ENCODE measurements at regions not wholly inside any gene's neighbourhood (a gene's known extent, or its start where the extent isn't known, plus 50 kb on each side); places are given as distances from the start of the nearest gene placed in this dataset.

DNA sequence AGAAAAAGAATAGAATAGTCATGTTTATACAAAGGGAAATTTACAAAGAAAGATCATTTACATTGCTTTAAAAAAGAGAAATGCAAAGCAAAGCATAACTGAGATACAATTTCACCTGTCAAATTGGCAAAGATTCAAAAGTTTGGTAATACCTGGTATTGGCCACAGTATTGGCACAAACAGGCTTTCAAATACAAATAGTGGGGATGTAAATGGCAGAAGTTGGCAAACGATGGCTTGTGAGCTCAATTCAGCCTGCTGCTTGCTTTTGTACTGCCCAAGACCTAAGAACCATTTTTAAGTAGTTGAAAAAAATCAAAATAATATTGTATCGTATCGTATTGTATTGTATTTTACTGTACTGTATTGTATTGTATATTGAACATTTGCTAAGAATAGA lies 194.5 kb upstream of the JAG1 start:
- no peak for DNase-seq

DNA sequence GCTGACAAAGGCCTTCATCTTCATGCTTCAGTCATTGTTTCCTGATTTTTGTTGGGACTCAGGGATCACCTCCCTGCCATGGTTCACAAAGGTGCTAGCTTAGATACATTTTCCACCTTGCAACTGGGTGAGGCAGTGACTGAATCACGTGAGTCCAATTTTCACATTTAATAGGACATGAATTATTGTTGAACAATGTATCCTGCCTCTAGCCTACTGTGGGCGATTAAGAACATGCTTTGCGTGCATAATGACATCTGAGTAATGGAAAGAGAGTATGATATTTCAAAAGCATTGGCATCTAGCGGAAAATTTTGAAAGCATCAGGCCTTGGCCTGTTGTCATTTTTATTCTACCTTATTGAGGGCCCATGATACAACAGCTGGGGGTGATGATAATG lies 199.2 kb upstream of the JAG1 start:
- no peak for DNase-seq

DNA sequence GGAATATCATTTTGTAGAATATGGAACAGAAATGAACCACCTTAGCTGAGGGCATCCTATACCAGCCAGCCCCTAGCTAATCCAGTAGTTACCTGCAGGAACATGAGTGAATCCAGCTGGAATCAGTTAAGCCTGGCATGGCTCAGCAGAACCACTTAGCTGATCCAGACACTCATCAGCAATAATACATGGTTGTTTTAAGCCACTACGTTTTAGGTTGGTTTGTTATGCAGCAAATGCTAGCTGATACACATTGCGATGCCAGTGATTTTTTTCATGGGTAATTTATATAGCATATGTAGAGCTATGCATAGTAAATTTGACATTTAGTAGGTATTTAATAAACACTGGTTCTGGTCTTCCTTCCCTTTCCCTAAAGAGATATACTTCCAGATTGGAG lies 201.9 kb upstream of the JAG1 start:
- DNase-seq, result no peak

DNA sequence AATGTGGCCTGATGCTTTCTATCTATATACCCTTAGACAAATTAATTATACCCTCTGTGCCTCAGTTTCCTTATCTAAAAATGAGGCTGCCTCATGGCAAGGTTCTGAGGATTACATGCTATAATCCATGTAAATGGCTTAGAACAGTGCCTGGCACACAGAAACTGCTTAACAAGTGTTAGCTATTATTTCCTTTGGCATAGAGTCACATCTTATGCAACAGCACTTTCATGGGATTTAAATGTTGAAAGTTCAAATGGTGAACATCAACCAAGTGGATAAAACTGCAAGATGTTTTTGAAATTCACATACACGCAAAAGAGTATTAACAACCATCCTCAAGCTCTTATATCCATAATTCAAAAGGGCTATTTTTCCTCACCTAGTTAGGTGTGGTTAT lies 202.8 kb upstream of the JAG1 start:
- DNase-seq, result no peak

DNA sequence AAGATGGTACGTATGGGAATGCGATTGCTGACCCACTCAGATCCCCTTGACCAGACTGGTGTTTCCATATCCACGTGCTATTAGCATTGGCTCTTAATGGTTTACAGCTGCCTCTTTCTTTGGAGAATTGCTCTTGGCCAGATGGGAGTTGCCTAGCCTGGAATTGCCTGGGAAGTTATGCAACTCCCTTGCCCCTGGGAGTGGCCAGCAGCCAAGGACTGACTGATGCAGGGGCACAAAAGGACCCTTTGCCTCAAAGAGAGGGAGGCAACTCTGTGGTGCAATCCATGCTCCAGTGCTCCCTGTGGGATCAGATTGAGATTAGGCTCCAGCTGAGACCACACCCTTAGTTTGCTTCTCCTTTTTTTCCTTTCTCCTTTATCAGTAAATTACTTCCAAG lies 203.5 kb upstream of the JAG1 start:
- DNase-seq, result no peak

DNA sequence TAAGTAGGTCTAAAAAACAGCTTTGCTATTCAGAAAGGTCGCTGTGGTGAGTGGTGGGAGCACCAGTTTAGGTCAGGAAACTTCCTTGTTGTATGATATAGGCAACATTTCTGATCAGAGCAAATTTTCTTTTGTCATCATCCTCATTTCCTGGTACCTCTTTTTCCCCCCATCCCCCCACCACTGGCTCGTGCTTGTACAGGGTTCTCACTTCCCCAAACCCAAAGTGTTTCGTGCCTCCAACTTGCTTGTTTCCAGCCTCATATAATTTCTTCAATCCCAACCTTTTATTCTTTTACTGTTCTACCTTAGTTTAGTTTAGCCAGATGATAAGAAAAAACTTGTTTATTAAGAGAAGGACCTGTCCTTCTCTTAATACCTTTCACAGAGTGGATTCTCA lies 209.4 kb upstream of the JAG1 start:
- DNase-seq, result no peak

DNA sequence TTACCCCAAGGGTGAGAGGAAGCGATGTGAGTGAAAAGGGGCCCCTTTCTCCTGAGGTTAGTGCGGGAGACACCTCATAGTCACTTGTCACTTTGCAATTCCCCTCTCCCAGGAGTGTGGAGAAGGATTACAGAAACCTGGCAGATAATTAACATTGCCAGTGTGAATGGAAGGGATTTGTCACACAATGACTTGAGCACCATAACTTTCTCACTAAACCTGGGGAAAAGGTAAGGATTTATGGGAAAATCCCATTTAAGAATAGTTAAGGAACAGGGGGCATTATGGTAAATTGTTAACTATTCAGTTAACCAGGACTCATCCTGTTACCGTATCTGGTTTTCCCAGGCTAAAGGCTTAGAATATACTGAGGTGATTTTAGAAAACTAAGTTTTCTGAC lies 219.5 kb upstream of the JAG1 start:
- no peak for DNase-seq

DNA sequence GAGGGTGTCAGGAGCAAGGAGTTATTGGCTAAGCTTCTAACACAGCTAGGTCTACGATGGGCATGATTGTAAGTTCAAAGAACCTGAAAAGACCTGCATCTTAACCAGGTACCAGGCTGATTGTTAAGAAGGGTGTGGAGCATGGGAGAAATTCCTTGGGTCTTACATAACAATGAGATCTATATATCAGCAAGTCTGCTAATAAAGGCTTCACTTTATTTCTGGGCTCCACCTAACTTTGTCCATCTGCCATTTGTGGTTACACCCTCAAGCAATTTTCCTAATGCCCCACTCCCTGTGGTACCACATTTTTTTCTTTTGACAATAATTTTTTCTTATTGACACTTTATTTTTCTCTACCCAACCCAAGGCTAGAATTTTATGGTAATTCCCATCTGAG lies 223.5 kb upstream of the JAG1 start:
- DNase-seq, result no peak

DNA sequence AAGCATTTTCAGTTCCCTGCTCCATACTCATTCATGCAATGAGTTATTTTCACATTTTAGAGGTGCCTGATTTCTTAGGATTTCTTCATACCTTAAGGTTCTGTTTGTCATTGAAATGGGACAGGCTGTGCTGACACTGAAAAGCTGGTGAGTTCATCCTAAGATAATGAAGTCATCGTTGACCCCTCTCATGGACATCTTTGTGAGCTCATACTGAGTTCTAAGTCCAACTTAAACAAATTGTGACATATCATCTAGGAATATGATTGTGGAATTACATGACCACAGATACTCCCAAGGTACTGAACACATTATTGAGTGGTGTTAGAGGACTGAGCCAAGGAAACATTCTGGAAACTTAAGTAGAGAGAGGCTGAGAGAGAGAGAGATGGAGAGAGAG lies 224.8 kb upstream of the JAG1 start:
- DNase-seq, result no peak

DNA sequence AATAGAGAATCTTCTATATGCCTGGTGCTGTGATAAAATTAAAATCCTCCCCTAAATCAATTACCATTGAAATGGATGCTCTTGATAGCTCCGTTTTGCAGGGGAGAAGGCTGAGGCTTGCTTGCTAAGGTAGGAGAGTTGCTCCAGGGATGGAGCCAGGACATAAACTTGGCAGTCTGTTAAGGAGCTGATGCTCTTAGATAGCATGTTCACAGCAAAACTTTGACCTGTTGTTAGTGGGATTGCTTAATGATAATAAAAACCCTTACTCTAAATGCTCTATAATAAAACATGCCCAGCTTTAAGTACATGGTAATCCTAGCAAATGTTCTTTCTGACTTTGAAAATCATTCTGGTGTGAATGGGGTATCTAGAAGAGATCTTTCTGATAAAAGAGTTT lies 228.4 kb upstream of the JAG1 start:
- no peak for DNase-seq

DNA sequence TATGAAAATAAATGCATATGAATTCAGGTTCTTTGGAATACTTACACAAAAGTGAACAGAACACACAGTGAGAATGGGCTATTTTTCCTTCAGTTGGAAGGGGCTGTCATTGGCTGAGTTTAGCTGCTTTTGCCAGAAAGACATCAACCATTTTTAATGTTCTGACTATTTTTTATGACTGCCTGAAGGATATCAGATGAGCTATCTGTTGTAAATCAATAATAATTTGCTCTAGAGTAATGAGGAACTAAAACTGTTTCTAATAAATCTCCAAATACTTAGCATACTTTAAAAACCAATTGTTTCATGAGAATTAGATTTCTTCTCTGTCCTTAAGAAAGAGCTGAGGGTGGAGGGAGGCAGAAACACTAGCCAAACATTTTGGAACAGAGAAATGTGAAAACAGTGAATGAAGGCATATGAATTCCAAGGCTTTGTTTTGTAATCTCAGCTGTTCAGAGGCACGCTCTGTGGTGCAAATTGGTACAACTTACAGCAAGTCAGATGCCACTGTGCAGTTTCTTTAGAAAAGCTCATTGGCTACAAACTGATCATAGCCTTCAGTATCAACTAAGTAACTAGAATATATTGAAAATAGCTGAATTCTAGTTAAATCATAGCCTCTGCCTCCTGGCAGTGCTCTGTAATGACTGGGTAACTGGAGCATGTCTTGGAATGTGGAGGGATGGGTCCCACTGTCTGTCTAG lies 228.9 kb upstream of the JAG1 start:
- no peak for DNase-seq

DNA sequence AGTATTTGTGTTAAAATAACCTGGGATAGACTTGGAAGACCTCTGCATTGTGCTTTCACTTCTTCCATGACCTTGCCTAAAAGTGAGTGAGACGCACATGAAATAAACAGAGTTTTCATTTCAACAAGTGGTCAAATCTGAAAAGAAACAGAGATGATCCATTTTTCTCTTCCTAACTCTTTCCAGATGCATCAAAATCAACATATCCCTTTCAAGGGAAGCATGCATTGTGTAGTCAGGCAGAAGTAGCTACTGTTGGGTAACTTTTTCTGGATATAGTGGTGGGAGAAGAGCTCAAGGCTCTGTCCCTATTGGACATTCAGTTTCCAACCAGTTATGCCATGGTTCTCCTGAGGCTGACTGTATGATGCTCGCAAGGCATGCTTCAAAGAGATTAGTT lies 233.0 kb upstream of the JAG1 start:
- DNase-seq, result no peak

DNA sequence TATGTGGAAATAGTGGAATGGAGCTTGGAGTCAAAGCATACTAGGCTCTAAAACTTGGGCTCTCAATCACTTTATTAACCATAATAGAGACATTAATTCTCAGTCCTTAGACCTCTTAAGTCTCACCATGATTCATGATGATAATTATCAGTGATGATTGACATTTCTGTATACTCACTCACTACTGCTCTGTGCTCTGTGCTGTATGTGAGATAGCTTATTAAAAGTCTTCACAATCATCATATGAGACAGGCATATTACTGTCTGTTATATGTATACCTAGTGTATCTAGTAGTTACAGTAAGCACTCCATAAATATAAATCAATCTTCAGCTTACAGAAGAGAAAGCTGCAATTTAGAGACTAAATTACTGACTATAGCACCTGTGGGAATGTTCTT lies 236.0 kb upstream of the JAG1 start:
- DNase-seq, result no peak

DNA sequence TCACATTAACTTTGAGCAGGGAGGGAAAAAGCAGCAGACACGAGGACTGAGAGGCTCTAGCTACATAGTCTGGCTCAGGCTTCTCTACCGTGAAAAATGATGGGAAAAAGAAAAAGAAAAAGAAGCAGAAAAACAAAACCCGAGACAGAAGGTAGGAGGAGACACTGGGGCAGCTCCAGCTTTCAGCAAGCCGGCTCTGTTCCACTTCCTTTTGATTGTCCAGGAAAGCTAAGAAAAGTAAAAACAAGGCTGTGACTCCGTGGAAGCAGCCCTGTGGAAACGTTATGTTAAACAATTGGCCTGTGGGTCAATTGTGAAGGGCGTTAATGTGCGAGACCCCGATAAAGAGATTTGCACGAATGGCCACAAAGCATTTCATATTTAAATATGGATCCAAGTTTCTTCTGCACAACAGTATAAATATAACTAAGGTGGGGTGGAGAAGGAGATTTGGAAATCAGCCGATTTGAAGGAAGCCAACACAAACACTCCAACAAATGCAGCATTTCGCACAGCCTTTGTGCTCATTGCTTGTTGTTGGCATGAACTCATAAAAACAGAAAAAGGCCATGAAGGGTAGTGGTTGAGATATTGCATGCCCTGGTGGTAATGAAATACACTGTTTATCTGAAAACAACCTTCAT lies 236.9 kb upstream of the JAG1 start:
- no peak for DNase-seq

DNA sequence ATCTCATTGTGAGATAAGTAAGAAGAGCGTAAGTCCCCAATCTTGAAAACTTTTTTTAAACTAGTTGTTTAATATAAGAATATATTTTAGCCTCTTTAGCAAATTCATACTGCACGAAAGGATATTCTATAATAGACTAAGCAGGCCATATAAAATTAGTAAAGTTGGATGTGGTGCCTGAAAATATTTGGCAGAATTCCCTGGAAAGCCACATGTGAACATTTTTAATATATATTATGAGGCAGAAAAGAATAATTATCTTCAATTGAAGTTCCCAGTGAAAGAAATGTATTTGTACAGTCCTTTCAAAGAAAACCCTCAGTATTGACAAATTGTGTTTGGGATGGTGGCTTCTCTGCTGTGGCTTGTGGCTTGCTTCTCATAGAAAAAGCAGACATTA lies 237.5 kb upstream of the JAG1 start:
- DNase-seq, result no peak

DNA sequence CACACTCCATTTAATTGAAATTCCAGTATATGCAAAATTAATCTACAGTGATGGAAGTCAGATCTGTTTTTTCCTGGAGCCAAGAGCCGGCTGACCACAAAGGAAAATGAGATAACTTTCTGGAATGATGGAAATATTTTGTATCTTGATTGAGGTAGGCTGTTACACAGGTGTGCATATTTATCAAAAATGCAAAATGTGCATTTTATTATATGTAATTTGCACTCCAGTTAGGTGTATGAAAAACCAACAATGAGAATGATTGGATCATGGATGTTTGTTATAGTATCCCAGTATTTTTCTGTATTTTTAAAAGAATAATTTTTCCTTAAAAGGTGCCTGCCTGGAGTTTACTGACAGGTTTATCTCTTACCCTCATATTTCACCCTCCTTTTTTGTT lies 242.0 kb upstream of the JAG1 start:
- DNase-seq, result no peak

DNA sequence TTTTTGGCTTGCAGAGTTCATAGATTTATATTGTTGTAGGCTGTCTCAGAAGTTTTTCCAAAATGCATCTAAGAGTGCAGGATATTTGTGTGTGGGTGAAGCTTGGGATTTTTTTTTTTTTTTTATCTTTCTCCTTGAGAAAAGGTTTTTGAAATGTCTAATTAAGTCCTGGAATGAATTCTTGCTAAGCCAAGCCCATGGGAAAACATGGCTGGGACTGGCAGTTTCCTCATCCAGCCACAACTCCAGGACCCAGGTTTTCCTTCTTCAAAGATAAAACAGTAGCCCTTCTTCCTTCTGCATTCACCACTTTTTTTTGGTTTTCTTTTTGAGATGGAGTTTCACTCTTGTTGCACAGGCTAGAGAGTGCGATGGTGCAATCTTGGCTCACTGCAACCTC lies 242.5 kb upstream of the JAG1 start:
- no peak for DNase-seq

DNA sequence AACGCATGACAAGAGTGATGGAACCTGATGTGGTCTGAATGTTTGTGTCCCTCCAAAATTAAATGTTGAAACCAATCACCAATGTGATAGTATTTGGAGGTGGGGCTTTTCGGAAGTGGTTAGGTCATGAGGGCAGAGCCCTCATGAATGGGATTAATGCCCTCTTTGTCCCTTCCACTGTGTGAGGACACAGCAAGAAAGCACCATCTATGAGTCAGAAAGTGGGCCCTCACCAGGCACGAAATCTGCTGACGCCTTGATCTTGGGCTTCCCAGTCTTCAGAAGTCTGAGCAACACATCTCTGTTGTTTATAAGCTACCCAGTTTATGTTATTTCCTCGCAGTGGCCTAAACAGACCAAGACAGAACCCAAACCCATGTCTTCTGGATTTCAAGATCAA lies 244.0 kb upstream of the JAG1 start:
- DNase-seq, result no peak

DNA sequence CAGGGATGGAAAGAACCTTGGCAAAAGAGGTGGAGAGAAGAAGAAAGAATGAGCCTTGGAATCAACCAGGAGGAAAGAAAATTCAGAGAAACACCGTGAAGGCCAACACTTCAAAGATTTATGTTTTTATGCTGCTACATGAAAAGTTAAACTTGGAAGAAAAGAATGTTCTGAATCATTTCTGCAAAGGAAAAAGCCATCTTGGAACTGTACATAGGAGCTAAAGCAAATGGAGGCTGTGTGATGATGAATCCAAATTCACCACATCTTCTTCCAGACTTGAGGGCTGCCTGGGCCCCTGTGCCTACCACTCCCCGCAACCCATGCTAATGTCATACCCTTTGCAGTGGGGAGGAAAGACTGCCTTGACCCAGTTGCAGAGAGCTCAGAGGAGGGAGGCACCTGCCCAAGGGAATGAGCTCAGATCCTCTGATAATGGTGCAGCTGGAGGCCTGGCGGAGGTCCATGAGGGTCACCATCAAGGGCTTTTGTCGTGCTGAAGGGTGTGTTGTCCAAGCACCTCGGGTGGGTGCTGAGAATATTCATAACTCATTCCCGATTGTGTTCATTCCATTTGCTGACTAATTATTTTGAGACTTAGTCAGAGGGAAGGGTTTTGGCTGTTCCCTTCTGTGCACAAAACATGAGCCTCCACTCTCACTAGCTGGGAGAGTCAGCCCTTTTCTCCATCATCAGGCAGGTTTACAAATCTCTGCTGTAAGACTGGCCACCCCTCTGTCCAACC lies 245.8 kb upstream of the JAG1 start:
- no peak for DNase-seq

DNA sequence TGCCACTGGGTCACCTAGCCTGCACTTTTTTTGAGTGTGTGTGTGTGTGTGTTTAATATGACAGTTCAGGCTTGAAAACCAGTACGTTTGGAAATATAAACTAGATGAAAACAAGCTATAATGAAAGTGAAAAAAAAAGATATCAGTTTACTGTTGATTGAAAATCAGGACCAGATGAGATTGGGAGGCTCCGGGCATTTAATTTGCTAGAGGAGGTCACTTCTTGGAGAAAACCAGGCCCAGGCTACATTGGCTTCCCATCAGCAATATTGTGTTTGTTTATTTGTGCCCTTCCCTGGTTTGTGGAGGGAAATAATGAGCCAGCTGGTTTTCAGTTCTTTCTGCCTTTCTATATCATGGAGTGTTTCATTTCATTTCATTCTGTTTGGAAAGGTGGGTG lies 246.6 kb upstream of the JAG1 start:
- no peak for DNase-seq

DNA sequence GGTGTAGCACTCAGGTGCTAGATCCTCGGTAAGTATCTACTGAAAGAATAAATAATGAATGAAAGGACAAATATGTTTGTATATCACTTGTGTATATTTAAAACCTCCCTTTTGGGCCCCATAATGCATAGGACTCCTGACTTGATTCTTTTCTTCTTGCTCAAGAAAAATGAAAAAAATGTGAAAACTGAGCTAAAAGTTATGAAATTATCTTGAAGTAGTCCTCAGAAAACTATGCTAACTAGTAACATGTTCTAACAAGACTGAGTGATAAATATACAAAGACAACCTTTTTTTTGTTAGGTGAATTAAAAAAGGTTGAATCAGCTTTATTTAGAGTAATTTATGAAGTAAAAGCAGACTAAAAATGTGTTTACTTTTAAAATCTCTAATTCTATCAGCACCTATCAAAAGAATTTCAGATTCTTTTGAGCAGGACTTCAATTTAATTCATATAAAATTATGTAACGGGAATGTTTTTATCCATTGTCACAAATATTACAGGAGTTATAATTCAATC lies 247.8 kb upstream of the JAG1 start:
- DNase-seq, result no peak

DNA sequence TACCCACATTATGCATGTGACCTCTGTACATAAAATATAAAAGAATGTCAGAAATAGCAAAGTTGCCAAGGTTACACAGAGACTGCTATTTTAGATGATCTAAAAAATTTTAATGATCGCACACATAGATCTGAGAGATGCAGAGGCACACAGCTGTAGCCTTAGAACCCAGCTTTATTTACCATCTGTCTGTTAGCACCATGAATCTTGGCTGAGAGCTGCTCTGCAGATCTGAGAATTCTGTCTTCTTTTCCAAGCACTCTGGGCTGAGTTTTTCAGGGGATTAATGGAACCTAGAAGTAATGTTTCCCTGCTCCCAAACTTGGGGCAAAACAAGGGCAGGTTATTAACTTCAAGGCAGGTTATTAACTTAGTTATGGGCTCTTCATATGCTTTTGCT lies 248.7 kb upstream of the JAG1 start:
- no peak for DNase-seq

DNA sequence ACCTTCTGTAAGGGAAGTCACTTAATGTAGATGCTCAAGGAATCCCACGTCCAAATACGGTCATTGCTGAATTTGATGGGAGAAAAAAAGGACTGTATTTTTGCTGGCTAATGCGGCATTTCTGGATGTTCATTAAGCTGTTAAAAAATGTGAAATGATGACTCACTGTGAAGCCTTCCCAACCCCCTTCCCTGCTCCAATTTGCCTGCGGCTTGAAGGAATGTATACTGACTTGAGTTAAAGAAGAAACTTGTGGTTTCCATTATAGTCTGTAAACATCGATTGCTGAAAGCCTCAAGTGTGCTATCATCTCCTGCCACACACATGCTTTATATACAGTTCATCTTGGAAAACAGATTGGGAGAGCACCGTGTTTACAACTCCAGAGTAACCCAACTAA lies 249.1 kb upstream of the JAG1 start:
- DNase-seq, result no peak

DNA sequence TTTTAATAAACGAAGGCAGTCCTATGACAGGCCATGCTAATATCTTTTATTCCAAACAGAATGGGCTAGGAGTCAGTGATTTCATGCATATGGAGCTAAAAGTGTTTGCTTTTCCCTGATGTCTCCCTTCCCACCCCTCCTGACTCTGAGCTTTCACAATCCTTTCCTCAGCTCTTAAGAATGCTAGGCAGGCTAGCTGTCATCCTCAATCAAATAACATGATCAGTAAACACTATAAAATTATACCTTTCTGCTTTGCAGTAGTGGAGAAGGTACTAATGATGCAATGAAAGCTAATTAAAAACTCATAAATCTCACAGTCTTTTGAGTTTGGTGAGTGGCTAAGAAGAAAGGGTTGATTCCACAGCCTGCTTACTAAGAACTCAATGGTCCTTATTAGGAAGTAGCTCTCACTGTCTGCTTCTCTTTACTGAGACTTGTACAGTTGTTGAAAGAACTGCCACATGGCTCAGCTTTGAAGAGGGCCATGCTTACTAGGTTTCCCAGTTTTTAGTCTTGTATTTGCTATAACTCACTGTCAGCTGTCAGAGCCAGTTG lies 250.9 kb upstream of the JAG1 start:
- no peak for DNase-seq

Data from GF-D8 (cell line).